ENCODE measurements at regions not wholly inside any gene's neighbourhood (a gene's known extent, or its start where the extent isn't known, plus 50 kb on each side); places are given as distances from the start of the nearest gene placed in this dataset.

GRCh38 chr20:41874658-41875057 is 256.5 kb upstream of the CHD6 start:
- no peak overlapping the region for H3K27ac ChIP-seq (ENCODE audit: control insufficient read depth, insufficient read depth)
- CTCF ChIA-PET, result no interaction called here
- intact Hi-C loops (cut with micrococcal nuclease; ENCODE audit: unreplicated experiment) (no loop called here), in situ Hi-C loops (cut with MboI) (no loop called here)
- H2AFZ ChIP-seq (ENCODE audit: control insufficient read depth, low read depth, low read length), result no peak overlapping the region
- no peaks in the 10 kb centered on the region for H4K20me1 ChIP-seq (ENCODE audit: control insufficient read depth, insufficient read depth)
- ATAC-seq (no peak), DNase-seq (ENCODE audit: low read depth, low spot score) (no peak), FAIRE-seq (no peak)
- RAD21 ChIA-PET (ENCODE audit: unreplicated experiment), result no interaction called here
- no peaks in the 10 kb centered on the region for H3K36me3 ChIP-seq (ENCODE audit: control insufficient read depth in 2 of 2, insufficient read depth in 2 of 2, low read length in 1 of 2)
- no peaks in the 10 kb centered on the region for H3K9me3 ChIP-seq (replicated peaks; ENCODE audit: control insufficient read depth, insufficient read depth, low read length)
- WGBS (ENCODE audit: insufficient coverage, insufficient replicate concordance, low lambda C conversion rate, missing lambda C conversion rate), result 0% methylated on average over 1 of the region's 1 CpG
- no peak overlapping the region for H3K9ac ChIP-seq (ENCODE audit: control insufficient read depth, insufficient read depth, low read length)
- BruUV-seq (replicated peaks), result no TSS peak
- H3K4me1 ChIP-seq (ENCODE audit: control insufficient read depth, insufficient read depth, low read length), result no peaks in the 10 kb centered on the region
- SMC1A ChIA-PET (ENCODE audit: uncharacterized antibody, unreplicated experiment), result no interaction called here
- POLR2A ChIA-PET, result no interaction called here
- no peak for TF ChIP-seq SMARCA5 (IDR thresholded peaks at IDR 0.05)
- TF ChIP-seq PRDM15 (CRISPR knock-in tag; IDR thresholded peaks at IDR 0.05), result no peak
- H3K4me2 ChIP-seq (ENCODE audit: control insufficient read depth, insufficient read depth), result no peak overlapping the region
- H3K79me2 ChIP-seq (ENCODE audit: control insufficient read depth, insufficient read depth, low read length), result no peaks in the 10 kb centered on the region
- H3K4me3 ChIP-seq, result no peak overlapping the region
- H3K27me3 ChIP-seq (replicated peaks in 1 of 2; ENCODE audit: control insufficient read depth in 2 of 2, insufficient read depth in 2 of 2, low read length in 1 of 2), result no peaks in the 10 kb centered on the region; a peak in 1 of 4 replicates

- Histone ChIP-seq H3K27me3 (replicated peaks in 1 of 2; ENCODE audit: control insufficient read depth in 2 of 2, insufficient read depth in 2 of 2, low read length in 1 of 2) (no peaks in the 10 kb centered on the region; a peak in 1 of 4 replicates), H4K20me1 (ENCODE audit: control insufficient read depth, insufficient read depth) (no peaks in the 10 kb centered on the region), H3K79me2 (ENCODE audit: control insufficient read depth, insufficient read depth, low read length) (no peaks in the 10 kb centered on the region), H3K4me1 (ENCODE audit: control insufficient read depth, insufficient read depth, low read length) (no peaks in the 10 kb centered on the region), H3K9ac (ENCODE audit: control insufficient read depth, insufficient read depth, low read length) (no peak overlapping the region), H3K27ac (ENCODE audit: control insufficient read depth, insufficient read depth) (no peak overlapping the region), H3K4me3 (no peak overlapping the region), H3K4me2 (ENCODE audit: control insufficient read depth, insufficient read depth) (no peak overlapping the region), H2AFZ (ENCODE audit: control insufficient read depth, low read depth, low read length) (no peak overlapping the region), H3K36me3 (ENCODE audit: control insufficient read depth in 2 of 2, insufficient read depth in 2 of 2, low read length in 1 of 2) (no peaks in the 10 kb centered on the region), H3K9me3 (replicated peaks; ENCODE audit: control insufficient read depth, insufficient read depth, low read length) (no peaks in the 10 kb centered on the region; the same call in 2 of the 3 replicates)
- no peak for ATAC-seq
- WGBS (ENCODE audit: insufficient coverage, insufficient replicate concordance, low lambda C conversion rate, missing lambda C conversion rate), result 43% methylated on average over 4 of the region's 4 CpGs
- BruUV-seq (replicated peaks), result no TSS peak
- in situ Hi-C loops (cut with MboI) (no loop called here), intact Hi-C loops (cut with micrococcal nuclease; ENCODE audit: unreplicated experiment) (no loop called here)
- ChIA-PET RAD21 (ENCODE audit: unreplicated experiment) (no interaction called here), SMC1A (ENCODE audit: uncharacterized antibody, unreplicated experiment) (interaction anchor here (1.2 kb wide), 1 partner anchor 62 kb away, joined by 3 read pairs; no protein-coding TSS in a partner anchor), POLR2A (no interaction called here), CTCF (interaction anchor here (0.6 kb wide), 1 partner anchor 1918 kb away, joined by 3 read pairs; no protein-coding TSS in a partner anchor)
- no peak for DNase-seq (ENCODE audit: low read depth, low spot score)
- FAIRE-seq, result no peak
- TF ChIP-seq GATAD2B (conservative IDR thresholded peaks at IDR 0.05; ENCODE audit: low read depth) (no peak), IRF3 (IDR thresholded peaks at IDR 0.05) (no peak), MLLT1 (IDR thresholded peaks at IDR 0.05) (no peak), GABPA (IDR thresholded peaks at IDR 0.05; ENCODE audit: low read depth) (no peak), MEF2A (IDR thresholded peaks at IDR 0.05; ENCODE audit: insufficient read depth, low read depth, low read length) (no peak), BRCA1 (IDR thresholded peaks at IDR 0.05; ENCODE audit: low read depth, low read length) (no peak), SPI1 (IDR thresholded peaks at IDR 0.05; ENCODE audit: borderline replicate concordance, insufficient read depth, low read depth, low read length) (no peak)
These were observed 254.8 kb upstream of the CHD6 start for GRCh38 chr20:41872930-41873329.
